Pulmonary artery endothelial cell (primary cell): ENCODE measurements at regions not wholly inside any gene's neighbourhood (a gene's known extent, or its start where the extent isn't known, plus 50 kb on each side); places are given as distances from the start of the nearest gene placed in this dataset.
"Not testable (repeated sequence)": the region's sequence is repeated elsewhere in the genome, so short reads cannot be mapped to it uniquely, and the experiment has no call there.

Experiments
- DNase-seq: peaks from one replicate; pipeline ENCODE4 v3.0.0-alpha.2; 2011; ENCODE audit warnings: low read depth, low spot score

- DNase-seq = no peak
These were observed 399.1 kb upstream of the PIK3R1 start for GRCh38 chr5:67816456-67816855.

GRCh38 chr5:67815455-67816391 is 399.8 kb upstream of the PIK3R1 start:
- DNase-seq = no peak

- DNase-seq = no peak
These were observed 400.8 kb upstream of the PIK3R1 start for GRCh38 chr5:67814569-67815311.

- DNase-seq = no peak
These were observed 401.5 kb upstream of the PIK3R1 start for GRCh38 chr5:67813877-67814539.

GRCh38 chr5:67809589-67809988 is 406.0 kb upstream of the PIK3R1 start:
- no peak for DNase-seq

- no peak for DNase-seq
These were observed 407.2 kb upstream of the PIK3R1 start for GRCh38 chr5:67808340-67808739.

GRCh38 chr5:67807439-67807888 is 408.1 kb upstream of the PIK3R1 start:
- DNase-seq = no peak

GRCh38 chr5:67806654-67807438 is 408.7 kb upstream of the PIK3R1 start:
- DNase-seq = no peak

- no peak for DNase-seq
These were observed 409.7 kb upstream of the PIK3R1 start for GRCh38 chr5:67805666-67806348.

- DNase-seq = no peak
These were observed 412.8 kb upstream of the PIK3R1 start for GRCh38 chr5:67802766-67803165.

GRCh38 chr5:67799732-67800234 is 415.8 kb upstream of the PIK3R1 start:
- no peak for DNase-seq

GRCh38 chr5:67798470-67798869 is 417.1 kb upstream of the PIK3R1 start:
- DNase-seq = not testable (repeated sequence)

GRCh38 chr5:67795781-67796477 is 419.6 kb upstream of the PIK3R1 start:
- no peak for DNase-seq

- no peak for DNase-seq
These were observed 421.6 kb upstream of the PIK3R1 start for GRCh38 chr5:67793966-67794365.

GRCh38 chr5:67793418-67793817 is 422.1 kb upstream of the PIK3R1 start:
- no peak for DNase-seq

- no peak for DNase-seq
These were observed 422.7 kb upstream of the PIK3R1 start for GRCh38 chr5:67792891-67793290.

GRCh38 chr5:67790390-67790789 is 425.2 kb upstream of the PIK3R1 start:
- DNase-seq = no peak

- not testable (repeated sequence) for DNase-seq
These were observed 435.5 kb upstream of the PIK3R1 start for GRCh38 chr5:67779893-67780623.

- DNase-seq = no peak
These were observed 440.8 kb upstream of the PIK3R1 start for GRCh38 chr5:67774786-67775185.
